HG03039 (cell line): ENCODE measurements at regions not wholly inside any gene's neighbourhood (a gene's known extent, or its start where the extent isn't known, plus 50 kb on each side); places are given as distances from the start of the nearest gene placed in this dataset.

Source experiments
- ATAC-seq: cut with Tn5 transposase; IDR thresholded peaks from one replicate; pipeline ENCODE4 v1.9.1; 2021; ENCODE audit warnings: mild to moderate bottlenecking, moderate library complexity; ENCODE audit not compliant: unreplicated experiment

DNA sequence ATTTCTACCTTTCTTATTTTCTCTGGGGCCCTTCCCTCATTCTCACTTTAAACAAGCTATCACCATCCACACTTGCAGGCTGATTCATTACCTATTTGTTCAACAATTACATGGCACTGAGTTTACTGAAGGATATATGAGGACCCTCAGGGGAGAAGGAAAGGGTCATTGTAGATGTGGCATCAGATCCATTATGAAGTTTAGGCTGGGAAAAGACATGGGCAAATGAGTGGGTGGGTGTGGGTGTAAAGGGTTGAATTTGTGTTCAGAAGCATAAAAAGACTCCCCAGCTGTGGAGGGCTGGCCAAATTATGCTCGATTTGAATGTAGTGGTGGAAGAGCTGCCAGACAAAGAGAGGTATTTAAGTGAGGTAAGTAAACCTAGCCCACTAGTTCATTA, 55.9 kb upstream of the MTAP start:
- ATAC-seq = no peak

DNA sequence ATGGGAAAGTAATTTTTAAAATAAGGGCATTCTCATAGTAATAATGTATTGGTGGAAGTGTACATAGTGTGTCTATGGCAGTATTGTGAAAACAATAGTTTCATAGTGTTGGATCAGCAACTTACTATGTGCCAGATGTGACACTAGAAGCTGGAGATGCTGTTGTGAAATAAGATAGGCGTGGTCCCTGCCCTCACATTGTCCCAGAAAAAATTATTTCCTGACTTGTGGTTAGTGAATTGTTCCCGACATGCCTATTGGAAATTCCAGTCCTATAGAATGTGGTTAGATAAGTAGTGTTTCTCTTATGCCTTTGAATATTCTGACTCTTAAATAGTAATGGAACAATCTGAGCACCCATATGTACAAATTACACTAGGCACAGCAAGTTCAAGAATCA, 55.3 kb upstream of the MTAP start:
- ATAC-seq = no peak

DNA sequence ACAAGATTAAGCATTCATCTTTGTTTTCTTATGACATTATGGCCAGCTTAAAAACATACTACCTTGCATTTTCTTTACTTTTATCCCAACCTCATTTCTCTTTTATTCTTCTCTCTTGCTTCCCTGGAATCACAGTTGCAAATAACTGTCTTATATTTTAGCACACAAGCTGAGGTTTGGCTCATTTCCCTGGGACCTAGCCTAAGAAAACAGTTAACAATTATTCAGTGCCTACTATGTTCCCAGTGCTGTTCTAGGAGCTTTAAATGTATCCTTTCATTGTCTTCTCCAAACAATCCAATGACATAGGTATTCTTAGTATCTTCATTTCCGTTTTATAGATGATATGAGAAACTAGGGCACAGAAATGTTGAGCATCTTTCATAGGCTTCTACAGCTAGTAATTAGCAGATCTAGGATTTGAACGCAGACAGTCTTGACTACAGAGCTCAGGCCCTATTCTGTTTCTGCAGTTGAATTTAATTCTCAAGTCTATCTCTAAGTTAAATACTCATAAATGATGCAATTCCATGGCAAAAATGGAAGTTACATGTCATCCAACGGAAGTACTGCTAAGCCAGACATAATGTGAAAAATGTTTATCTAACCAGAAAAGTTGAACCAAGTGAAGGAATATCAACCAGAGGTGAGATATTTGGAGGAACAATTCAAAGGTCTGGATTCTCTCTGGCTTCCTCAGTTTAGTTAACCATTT, 52.3 kb upstream of the MTAP start:
- no peak for ATAC-seq

DNA sequence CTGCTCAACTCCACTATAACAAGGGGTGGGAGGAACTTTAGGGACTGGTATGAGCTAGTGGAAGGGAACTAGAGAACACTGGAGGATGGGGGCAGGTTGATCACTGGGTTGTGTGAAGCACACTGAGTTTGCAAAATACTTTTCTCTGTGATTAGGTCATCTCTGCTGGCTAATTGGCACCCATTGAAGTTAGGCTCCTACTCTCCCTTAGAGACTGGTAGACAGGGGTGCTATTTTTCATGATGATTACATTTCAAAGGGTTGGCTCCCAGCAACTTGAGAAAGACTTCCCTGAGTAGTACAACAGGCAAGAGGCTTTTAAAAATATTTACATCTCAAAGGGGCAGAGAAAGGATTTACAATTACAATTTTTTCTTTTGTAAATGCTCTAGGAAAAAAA, 50.4 kb upstream of the MTAP start:
- ATAC-seq = no peak
